HG03439 (cell line): ENCODE measurements at regions not wholly inside any gene's neighbourhood (a gene's known extent, or its start where the extent isn't known, plus 50 kb on each side); places are given as distances from the start of the nearest gene placed in this dataset.

ENCODE experiments used
- ATAC-seq: cut with Tn5 transposase; IDR thresholded peaks from one replicate; pipeline ENCODE4 v1.9.1; 2021; ENCODE audit warnings: mild to moderate bottlenecking, moderate library complexity; ENCODE audit not compliant: unreplicated experiment

DNA sequence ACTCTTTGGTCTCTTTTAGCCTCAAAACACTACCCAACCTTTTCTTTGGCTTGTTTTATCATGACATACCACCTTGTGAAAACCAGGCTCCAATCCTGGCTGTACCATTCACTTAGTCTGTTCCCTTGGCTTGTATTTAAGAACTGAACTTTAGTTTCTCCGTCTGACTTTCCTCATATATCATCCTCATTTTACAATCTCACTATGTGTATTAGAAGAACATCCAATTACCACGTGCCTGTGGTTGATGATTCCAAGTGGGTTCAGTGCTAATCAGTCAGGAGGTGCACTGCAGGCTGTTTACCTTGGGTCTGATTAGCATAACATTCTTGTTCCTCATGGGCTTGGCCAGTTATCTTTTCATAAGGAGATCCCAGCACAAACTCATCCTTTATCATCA is 144.8 kb upstream of the KLF14 start:
- ATAC-seq = no peak

DNA sequence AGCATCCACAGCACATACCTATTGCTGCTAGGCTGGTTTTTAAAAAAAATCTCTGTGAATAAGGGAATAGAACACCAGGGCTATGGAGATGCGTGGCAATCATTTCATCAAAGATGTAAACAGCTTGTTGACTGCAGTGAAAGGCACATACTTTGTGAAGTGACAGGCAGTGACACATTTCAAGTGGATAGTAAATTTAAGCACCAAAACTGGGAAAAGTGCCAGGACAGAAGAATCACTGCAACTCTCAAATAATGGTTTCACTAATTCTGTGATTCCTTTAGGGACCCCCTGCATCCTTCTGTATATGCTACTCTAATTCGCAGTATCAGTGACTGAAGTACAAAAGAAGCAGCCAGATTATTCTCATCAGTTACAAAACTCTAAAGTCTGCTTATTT is 145.2 kb upstream of the KLF14 start:
- ATAC-seq = no peak

DNA sequence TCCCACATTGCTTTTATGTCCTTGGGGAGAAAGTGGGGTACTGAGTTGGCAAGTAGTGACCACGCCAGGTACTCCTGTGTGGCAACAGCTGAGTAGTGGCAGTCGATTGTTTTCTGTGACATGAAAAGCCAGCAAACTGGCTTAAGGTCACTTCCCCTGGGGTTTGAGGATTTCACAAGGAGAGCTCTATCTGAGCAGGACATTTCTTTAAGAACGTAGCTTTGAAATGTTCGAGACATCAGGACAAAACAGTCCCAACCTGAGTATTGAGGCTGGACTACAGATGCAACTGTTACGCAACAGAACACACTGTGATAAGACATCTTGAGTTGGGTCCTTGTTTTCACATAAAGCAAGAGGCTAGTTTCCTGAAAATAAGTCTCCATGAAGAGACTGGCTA is 146.7 kb upstream of the KLF14 start:
- ATAC-seq = no peak

DNA sequence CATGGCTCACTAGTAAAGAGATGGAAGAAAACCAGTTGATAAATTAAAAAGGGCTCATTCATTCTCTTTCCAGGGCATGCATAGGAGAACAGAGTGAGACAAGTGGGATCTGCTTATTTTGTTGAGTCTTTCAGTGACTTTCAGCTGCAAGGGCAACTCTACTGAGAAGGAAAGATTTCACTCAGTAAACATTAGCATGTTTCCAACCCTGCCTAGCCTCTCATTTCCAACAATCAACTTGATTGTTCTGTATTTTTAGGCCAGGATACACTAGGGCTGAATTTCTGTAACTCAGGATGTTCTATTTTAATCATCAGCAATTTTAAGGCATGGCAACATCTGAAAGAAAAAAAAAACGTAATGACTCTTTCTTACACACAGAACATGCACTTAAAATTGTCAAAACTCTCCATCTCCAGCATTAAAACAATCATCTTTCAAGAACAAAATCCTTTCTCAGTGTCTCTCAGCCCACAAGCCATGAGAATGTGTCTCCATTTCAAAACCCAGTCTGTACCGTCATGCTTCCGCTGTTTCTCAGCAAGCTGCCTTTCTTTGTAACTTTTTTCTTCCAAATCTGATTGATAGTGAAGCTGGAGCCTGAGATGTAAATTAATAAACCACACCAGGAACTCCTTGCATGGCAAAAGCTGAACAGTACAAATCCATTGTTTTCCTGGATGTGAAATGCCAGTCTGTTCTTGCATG is 147.2 kb upstream of the KLF14 start:
- no peak for ATAC-seq

DNA sequence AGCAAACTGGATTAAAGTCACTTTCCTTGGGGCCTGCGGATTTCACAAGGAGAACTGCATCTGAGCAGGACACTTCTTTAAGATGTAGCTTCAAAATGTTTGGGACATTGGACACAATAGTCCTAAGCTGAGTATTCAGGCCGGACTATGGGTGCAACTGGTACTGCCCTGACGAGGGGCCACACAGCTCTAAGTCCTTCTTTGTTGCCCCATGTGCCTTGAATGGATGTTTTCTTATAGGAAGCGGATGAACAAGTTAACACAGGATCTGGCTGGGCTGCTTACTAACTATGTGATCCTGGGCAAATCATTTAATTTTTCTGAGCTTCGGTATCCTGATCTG is 147.8 kb upstream of the KLF14 start:
- ATAC-seq = no peak

DNA sequence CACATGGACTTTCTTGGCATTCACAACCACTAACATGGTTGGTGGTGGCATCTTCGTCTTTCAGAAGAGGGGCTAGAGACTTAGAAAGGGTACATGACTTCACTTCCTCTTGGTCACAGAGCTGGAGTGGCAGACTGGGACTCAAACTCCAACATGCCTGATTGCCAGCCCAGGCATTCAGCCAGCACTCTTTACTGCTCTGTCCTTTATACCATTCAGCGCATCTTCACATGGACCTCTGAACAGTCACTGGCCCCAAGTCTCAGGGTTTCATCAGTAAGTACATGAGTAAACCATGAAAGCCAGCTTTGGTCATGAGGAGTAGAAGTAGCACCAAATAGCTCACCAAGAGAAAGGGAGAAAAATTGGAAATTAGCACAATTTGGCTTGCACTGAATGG is 148.4 kb upstream of the KLF14 start:
- ATAC-seq = no peak

DNA sequence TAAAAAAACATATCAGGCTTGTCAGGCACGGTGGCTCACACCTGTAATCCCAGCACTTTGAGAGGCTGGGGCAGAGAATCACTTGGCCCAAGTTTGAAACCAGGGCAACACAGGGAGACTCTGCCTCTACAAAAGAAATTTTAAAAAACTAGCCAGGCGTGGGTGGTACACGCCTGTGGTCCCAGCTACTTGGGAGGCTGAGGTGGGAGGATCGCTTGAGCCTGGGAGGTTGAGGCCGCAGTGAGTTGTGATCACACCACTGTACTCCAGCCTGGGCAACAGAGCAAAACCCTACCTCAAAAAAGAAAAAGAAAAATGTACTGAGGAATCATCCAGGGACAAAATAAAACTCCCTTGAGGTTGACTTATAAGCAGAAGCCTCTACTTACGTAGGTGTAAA is 149.9 kb upstream of the KLF14 start:
- no peak for ATAC-seq

DNA sequence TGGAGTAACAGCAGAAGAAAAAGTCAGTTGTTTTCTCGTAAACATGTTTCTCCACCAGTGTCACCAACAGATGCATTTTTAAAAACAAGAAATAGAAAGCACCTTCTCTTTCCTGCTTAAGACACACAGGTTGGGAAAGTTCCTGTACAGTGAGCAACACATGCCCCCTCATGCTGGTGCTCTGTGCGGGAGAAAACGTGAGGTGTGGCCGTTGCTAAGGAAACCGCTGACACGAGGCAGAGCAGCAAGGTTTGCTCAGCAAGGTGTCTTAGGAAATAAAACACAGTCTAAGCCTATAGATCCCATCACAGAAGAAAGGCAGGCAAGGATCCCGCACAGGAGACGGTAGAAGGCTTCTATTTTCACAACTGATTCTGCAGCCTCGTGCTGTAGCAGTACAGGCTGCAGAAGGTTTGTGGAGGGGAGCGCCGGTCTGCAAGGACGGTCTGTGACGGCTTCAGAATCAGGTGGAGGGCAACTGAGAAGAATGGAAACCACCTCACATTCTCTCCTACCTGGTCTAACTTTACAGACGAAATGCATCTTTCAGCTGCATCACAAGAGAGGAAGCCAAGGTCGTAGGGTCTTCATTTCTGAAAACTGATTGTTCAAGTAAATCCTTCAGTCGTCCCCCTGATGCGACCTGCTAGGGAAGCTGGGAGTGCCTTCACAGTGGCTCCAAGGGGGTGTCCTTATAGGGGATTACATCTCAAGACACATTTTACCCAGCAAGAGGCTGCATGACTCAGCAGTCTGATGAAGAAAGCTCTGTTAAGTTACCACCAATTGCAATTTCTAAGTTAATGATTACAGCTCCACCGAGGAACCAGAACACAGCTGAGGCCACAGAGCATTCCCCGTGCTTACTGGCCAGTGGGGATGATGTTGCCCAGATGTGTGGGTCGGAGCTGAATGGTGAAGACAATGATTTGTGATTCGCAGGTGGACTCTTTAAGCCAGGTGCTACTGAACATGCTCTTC is 150.7 kb upstream of the KLF14 start:
- ATAC-seq = no peak

DNA sequence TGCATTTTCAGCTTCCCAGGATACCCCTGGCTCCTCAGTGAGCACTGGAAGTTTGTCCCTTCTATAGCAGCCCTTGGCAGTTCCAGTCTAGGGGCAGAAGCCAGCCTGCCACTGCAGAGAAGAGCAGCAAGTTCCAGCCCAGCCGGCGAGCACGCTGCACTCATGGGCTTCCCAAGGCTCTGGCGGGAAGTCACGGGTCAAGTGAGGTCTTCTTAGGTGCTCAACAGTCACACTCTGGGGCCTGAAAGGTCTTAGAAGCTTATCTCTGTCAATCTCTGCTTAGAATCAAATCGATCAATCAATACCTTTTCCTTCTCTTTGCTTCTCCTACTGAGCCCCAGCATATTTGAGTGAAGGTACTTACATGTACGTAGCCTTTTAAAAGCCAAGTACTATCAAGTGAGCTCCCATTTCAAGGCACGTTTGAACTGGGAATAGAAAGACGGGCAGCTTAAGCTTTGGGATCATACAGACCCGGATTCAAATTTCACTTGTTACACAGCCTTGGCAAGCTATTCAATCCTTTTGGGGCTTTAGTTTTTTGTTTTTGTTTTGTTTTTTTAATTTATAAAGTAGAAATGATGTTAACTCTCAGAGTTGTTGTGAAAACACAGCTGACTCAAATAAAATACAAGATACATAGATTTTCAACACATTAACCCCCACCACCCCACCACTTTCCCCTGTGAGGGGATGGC is 152.6 kb upstream of the KLF14 start:
- ATAC-seq = no peak

DNA sequence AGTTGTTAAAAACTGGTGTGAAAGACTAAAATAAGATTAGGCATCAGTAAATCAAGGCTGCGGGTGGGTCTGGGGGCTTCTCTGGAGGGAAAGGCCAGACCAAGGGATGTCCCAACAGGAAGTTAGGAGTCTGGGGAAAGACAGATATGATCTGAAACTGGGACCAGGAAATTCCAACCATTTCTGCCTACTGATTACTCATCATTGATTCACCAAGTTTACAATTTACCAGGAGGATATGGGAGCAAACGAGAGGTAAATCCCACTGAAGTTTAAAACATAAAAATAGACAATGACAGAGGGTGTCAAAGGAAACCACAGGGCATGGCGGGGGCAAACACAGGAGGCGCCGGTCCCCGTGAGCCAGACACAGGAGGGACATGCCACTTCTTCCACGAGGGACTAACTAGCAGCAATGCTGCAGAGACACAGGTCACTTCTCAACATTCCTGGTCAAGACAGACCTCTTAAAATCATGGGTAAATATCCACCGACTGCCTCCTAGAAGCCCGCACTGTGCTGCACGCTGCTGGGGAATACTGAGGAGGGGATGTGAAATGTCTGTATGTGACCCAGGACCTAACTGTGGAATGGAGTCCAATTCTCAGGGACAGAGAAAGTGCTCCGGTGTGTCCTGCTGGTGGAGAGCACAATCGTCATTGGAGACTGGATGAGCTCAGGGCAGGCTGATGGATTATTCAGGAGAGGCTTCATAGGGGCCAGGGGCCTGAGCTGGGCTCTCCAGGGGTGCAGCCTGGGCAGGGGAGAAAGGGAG is 153.4 kb upstream of the KLF14 start:
- ATAC-seq = no peak

DNA sequence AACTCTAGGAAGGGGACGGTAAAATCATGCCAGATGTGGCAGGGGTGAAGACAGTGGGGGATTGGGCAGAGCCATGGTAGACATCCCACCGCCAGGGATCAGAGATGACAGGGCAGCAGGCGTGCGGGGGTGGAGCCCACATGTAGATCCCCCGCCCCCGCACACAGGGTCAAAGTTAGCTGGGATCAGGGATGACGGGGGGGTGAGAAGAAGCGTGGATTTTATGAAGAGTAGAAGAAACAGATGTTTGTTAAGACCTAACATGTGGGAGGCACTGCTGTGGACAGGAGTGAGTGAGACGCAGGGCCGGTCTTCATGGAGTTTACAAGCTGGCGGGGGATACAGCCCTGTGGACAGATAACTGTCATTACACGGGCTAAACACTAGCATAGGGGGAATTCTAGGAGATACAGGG is 154.0 kb upstream of the KLF14 start:
- no peak for ATAC-seq

DNA sequence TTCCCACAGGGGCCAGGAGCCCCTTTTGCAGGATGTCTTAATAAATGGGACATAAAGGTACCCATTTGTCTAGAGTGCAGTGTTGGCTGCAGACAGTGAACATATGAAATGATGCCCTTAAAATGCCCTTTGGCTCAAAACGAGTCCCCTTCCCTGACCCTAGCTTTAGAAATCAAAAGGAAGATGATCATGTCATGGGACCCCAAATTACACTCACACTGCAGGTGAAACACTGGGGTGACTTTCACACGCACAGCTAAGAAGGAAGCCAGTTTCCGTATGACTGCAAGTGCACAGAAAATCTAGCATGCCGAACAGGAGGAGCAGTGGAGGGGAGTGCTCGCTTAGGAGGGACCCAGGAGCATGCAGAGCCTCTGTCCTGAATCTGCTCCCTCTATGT is 154.5 kb upstream of the KLF14 start:
- ATAC-seq = no peak

DNA sequence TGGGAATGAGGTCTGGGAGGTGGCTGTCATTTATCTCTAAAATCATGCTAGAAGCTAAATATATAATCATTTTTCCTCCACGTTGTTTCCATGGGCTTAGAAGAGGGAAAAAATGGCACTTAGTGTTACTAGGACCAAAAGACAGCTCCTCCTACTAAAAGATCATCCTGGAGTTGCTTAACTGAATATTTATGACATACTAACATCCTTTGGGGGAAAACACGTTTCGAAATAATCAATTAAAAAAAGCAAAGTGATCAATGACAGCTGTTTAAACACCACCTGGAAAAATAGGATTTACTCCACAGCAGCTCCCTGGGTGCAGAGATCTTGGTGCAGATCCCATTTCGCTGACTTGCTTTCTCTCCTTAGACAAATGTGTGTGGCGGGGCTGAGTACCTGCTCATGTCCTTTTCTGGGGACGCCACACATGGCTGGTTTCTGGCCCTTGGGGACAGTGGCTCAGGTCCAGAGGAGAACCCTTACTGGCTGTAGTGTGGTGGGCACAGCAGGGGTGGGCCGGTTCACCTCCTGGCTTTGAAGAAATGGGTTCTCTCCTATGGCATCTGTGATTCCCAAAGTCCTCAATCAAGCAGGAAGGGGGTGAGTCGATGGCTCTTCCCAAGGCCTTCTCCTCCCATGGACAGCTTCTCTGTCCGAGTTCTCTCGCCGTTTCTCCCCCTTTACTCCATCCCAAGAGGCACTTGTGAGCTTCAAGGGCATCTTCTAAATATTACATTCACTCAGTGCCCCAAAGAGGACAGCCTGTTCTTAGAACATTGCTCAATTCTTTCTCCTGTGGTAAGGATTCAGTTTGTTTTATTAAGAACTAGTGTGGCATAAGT is 156.4 kb upstream of the KLF14 start:
- no peak for ATAC-seq

DNA sequence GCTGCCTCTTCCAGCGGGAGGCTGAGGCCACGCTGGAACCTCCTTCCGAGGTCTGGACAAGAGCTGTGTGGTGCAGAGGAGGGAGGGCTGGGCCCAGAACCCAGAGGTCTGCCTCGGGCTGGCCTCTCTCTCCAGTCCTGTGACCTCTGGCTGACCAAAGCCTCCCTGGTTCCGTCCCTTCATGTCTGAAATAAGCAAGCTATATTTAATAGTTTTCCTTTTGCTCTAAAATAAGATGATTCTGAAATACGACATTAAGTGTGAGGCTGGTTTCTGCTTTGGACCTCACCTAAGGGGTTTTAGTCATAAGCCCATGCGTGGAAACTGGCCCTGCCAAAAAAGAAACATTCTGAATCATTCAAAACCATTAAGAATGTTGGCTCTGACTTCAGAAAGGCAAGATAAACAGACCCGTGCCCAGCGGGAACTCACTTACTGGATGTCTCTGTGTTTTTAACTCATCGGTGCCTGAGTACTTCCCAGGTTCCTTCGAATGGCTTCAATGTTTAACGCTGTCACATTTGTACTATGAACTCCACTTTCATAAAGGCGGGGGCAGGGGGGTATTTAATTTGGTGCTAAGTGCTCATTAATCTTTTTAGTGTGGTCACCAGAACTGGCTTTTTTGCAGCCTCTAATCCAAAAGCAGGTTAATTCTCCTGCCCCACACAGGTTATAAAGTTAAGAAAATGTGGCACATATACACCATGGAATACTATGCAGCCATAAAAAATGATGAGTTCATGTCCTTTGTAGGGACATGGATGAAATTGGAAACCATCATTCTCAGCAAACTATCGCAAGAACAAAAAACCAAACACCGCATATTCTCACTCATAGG is 157.5 kb upstream of the KLF14 start:
- ATAC-seq = no peak

DNA sequence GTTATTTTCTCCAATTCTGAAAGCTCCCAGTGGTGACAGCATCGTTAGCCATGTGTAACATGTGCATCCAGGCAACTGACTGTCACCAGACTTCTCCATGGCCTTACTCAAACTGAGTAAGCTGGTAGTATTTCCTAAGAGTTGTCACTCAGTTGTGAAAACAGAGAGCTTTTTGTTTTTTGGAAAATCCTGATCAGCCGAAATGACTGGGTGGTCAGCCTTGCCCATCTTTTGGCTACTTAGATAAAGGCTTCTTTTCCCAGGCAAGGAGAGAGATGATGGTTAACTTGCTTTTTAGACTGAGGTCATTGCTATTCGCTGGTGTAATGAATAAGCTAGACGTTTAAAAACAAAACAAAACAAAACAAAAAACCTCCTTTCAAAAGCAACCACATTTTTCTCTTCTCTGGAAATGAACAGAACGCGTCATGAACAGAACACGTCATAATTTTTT is 159.5 kb upstream of the KLF14 start:
- ATAC-seq = no peak

DNA sequence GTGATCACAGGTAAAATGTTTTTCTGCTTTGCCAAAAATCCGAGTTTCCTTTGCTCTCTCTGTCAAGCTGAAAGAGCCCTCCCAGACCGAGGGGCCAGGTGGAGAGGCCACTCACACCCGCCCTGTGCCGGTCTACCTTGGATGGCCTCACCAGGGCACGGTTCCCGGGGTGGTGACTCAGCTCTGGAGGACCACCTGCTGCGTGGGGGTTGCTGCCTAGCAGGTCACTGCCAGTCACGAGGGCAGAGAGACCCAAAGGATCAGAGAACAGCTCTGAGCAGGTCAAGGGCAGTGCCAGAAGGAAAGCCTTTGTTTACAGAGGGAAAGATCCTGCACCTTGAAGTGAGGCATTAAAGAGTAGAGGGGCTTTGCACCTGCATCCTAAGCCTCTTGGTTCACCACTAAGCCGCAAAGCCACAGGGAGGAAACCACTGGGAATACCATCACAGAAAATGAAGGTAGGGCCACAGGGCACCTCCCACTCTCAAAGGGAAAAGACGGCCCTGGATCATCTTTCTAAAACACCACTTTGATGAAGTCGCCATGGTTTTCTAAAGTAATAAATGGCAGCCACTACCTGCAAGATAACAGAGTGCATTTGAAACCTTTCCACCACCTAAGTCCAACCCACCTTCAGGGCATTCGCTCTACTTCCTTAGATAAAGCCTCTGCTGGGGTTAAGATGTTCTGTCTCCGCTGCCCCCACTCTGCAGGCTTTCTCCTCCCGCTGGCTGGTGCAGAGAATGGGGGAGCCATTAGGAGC is 160.3 kb upstream of the KLF14 start:
- no peak for ATAC-seq

DNA sequence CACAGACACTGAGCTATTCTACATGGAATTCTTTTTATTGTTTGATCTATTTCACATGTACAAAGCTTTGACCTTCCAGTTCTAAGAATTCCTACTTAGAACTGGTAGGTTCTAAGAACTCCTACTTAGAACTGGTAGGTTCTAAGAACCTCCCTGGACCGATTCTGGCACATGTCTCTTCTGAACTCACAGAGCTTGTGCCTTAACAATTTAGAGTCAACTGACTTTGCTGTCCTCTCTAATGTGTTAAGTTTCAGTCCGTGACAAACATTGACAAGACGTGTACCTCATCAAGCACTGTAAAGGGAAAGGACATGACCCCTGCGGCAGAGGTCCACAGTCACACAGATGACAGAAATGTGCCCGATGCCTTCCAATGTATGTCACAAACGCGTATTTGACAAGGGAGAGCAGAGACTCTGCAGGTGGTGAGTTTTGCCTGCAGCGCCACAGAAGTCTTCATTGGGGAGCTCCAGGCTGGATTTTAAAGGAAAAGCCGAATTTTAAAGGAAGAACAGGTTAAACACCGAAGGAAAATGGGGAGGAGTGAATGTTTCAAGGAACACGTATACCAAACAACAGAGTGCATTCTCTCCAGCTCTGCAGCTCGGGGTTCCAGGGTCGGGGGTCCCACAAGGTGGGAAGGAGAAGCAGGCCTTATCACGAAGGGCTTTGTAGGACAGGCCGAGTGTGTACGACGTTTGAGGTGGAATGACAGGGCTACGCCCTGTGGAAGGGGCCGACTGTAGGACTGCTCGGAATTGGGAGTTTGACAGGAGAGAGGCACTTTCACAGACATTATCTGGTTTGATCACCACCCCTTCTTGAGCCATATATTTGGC is 161.1 kb upstream of the KLF14 start:
- no peak for ATAC-seq
